Esophagus (tissue), 2 donors: ENCODE measurements at regions not wholly inside any gene's neighbourhood (a gene's known extent, or its start where the extent isn't known, plus 50 kb on each side); places are given as distances from the start of the nearest gene placed in this dataset.
"Not testable (repeated sequence)": the region's sequence is repeated elsewhere in the genome, so short reads cannot be mapped to it uniquely, and the experiment has no call there.

Experiments used
- H3K27ac ChIP-seq, 2 donors: one replicate each; pipeline ENCODE4 v1.5.1; 2013; ENCODE audit warnings: low read depth in 2 of 2, mild to moderate bottlenecking in 2 of 2, inconsistent platforms in 1 of 2, low read length in 1 of 2, moderate library complexity in 1 of 2
- H3K27me3 ChIP-seq, 2 donors: one replicate each; pipeline ENCODE4 v1.6.1; 2013; ENCODE audit warnings: low read length in 2 of 2, control low read depth in 1 of 2, mild to moderate bottlenecking in 1 of 2; ENCODE audit not compliant: insufficient read depth in 2 of 2, control insufficient read depth in 1 of 2
- H3K36me3 ChIP-seq, 2 donors: one replicate each; pipeline ENCODE4 v1.6.1; 2013; ENCODE audit warnings: low read length in 1 of 2; ENCODE audit not compliant: control insufficient read depth in 2 of 2, insufficient read depth in 2 of 2
- H3K4me1 ChIP-seq, 2 donors: one replicate each; pipeline ENCODE4 v1.6.1; 2013; ENCODE audit warnings: low read length in 1 of 2; ENCODE audit not compliant: control insufficient read depth in 2 of 2, insufficient read depth in 2 of 2
- H3K4me3 ChIP-seq, 2 donors: one replicate each; pipeline ENCODE4 v1.5.1; 2013; ENCODE audit warnings: low read length in 2 of 2, mild to moderate bottlenecking in 2 of 2, low read depth in 1 of 2, moderate library complexity in 1 of 2
- H3K9me3 ChIP-seq, 2 donors: one replicate each; pipeline ENCODE4 v1.6.1; 2013; ENCODE audit warnings: mild to moderate bottlenecking in 2 of 2, low read depth in 1 of 2, low read length in 1 of 2, moderate library complexity in 1 of 2; ENCODE audit not compliant: control insufficient read depth in 2 of 2, insufficient read depth in 1 of 2
- WGBS, 2 donors: extraction: QIAGEN DNeasy Blood & Tissue Kit; methylation state at CpG; one replicate each; pipeline ENCODE4 v1.1.7; 2013; 5-methylcytosine and 5-hydroxymethylcytosine counted together
- donor health status: healthy with polysubstance abuse.
- donor health status: Bipolar disorder and iron deficiency.

DNA sequence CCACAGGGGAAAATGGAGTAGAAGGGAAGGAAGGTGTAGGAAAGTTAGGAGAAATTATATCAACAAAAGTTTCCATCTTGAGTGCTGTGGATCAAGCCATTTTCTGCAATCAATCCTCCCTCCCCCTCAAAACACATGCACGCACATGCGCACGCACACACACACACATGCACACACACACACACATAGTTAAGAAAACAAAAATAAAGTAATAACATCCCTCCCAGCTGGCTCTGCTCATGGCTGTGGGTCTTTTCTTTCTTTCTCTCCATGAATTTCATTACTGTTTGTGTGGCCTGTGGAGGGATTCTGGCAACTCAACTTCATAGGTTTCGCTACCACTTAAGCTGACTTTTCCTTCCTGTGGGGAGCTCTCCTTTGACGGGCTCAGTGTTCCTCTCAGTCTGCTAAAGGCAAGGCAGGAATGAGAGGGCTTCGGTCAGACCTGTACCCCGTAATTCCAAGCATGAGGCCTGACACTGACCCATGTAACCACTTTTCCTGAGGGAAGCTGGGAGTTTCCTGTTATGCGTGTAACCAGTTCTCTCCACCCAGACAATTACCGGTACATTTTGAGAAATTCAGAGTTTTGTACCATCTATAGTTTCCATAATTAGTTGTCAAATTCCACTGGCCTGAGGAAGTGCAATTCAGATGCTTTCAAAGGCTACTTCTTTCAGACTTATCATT is 79.8 kb downstream of the ZNF92 start:
- Histone ChIP-seq H3K4me1 (no peaks in the 10 kb centered on the region), H3K27ac (no peak overlapping the region), H3K9me3 (no peaks in the 10 kb centered on the region), H3K36me3 (no peaks in the 10 kb centered on the region), H3K4me3 (no peak overlapping the region), H3K27me3 (no peaks in the 10 kb centered on the region)
- WGBS, 2 donors, result 72 to 81% methylated on average over 9 of the region's 9 CpGs

DNA sequence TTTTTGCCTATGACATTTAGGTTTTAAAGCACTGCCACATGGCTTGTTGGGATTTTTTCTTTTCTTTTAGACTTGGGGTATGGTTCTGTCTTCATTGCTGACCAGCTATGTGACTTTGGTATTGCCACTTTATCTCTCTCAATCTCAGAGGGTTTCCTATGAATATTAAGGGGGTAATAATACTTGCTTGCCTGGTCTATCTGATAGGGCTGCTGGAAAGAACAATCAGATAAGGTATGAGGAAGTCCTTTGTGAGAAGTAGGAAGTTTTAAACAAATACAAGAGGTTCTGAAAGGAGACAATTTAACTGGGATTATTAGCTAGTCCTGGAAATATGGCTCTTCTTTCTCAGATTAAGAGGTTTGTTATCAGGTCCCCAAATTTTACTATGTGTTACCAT is 80.8 kb downstream of the ZNF92 start:
- Histone ChIP-seq H3K4me3 (no peak overlapping the region), H3K27ac (no peak overlapping the region), H3K27me3 (no peaks in the 10 kb centered on the region), H3K9me3 (no peaks in the 10 kb centered on the region), H3K36me3 (no peaks in the 10 kb centered on the region), H3K4me1 (no peaks in the 10 kb centered on the region)

DNA sequence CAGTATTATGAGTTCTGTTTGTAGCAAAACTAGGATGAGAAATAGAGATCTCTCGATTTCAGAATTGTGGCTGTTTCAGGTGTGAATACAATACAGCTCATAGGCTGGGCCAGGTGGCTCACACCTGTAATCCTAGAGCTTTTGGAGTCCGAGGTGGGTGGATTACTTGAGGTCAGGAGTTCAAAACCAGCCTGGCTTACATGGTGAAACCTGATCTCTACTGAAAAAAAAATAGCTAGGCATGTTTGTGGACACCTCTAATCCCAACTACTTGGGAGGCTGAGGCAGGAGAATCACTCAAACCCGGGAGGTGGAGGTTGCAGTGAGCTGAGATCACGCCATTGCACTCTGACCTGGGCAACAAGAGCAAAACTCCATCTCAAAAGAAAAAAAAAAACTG is 81.4 kb downstream of the ZNF92 start:
- H3K4me1 ChIP-seq, H3K27ac ChIP-seq, H3K4me3 ChIP-seq, H3K27me3 ChIP-seq, H3K9me3 ChIP-seq, H3K36me3 ChIP-seq: not testable (repeated sequence)
- 65 to 66% methylated on average over 4 of the region's 4 CpGs for WGBS, 2 donors

DNA sequence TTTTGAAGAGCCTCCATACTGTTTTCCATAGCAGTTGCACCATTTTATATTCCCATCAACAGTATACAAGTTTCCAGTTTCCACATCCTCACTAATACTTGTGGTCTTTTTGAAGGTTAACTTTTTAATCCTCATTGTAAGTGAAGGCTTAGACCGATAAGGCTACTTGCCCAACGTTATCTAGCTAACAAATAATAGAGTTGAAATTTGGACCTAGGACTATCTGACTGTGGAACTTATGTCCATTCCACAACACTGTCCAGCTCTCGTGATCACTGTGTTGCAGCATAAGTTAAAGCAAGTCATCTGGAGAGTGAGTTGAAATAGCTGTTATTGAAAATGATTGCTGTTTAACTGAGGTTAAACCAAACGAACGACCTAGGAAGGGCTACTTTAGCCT is 84.0 kb downstream of the ZNF92 start:
- WGBS, 2 donors, result 82 to 88% methylated on average over 5 of the region's 5 CpGs
- Histone ChIP-seq H3K4me1 (no peaks in the 10 kb centered on the region), H3K27me3 (no peaks in the 10 kb centered on the region), H3K4me3 (no peak overlapping the region), H3K36me3 (no peaks in the 10 kb centered on the region), H3K27ac (no peak overlapping the region), H3K9me3 (no peaks in the 10 kb centered on the region)

DNA sequence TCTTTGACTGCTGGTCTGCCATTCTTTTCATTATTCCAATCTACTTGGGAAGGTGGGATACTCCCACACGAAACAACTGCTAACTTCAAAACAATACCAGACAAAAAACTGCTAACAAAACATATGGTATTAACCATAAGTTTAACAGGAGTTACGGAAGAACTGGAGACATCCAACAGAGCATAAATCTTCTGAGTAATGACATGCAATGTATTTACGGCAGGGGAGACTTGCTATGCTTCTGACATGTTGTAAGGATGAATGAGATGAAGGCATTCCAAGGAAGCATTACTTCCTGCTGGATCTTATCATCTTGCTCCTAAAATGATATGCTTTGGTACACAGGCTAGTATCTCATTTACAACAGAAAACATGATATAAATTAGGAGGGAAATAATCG is 85.8 kb downstream of the ZNF92 start:
- Histone ChIP-seq H3K36me3 (no peaks in the 10 kb centered on the region), H3K4me3 (no peak overlapping the region), H3K4me1 (no peaks in the 10 kb centered on the region), H3K27ac (no peak overlapping the region), H3K9me3 (no peaks in the 10 kb centered on the region), H3K27me3 (no peaks in the 10 kb centered on the region)
- WGBS, 2 donors, result 71 to 74% methylated on average over 4 of the region's 4 CpGs

DNA sequence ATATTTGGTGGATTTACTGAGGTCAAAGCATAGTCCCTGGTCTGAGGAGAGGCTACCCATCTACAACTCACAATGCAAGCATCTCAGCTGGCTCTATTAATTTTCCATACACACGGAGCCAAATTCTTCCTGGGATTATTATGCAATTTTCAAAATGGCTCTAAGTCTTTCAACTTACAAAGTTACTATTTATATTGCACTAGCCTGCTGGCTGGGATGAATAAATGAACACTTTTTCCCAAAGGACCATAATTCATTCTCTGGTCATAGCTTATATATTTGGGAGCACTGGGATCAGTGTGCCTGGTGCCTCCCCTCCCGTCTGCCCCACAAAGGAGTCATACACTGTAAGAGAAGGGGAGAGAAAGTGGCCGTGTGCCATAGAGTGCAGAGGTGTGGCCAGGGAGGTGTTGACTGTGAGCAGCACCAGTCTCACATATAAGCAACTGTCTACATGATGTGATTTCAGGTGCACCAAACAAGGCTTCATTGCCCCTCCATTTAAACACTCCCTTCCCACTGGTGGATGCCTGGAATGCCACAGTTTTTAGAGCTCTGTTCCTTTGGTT is 88.6 kb downstream of the ZNF92 start:
- 52 to 62% methylated on average over 3 of the region's 3 CpGs for WGBS, 2 donors
- Histone ChIP-seq H3K4me1 (no peaks in the 10 kb centered on the region), H3K27me3 (no peaks in the 10 kb centered on the region), H3K27ac (no peak overlapping the region), H3K36me3 (no peaks in the 10 kb centered on the region), H3K4me3 (no peak overlapping the region), H3K9me3 (no peaks in the 10 kb centered on the region)

DNA sequence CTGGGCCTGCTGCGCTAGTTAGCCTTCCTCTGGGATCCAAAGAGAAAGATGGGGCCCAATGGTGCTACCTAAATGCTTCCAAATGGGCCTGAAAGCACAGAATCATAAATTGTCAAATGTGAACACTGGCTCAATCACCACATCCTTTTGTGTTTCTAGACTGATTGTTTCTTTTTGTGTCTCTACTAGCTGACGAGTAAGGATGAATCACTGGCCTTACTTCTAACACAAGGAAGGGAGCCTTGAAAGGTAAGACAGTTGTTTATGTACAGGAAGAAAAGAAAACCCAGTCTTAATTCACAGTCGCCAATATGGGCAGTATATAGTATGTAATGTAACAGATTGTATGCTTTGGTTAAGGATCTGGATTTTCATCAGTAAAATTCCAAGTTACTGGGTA is 89.5 kb downstream of the ZNF92 start:
- H3K9me3 ChIP-seq, result no peaks in the 10 kb centered on the region
- no peaks in the 10 kb centered on the region for H3K36me3 ChIP-seq
- H3K4me1 ChIP-seq, result no peaks in the 10 kb centered on the region
- H3K27me3 ChIP-seq, result no peaks in the 10 kb centered on the region
- H3K4me3 ChIP-seq, result no peak overlapping the region
- H3K27ac ChIP-seq, result no peak overlapping the region
- 73 to 78% methylated on average over 3 of the region's 3 CpGs for WGBS, 2 donors

DNA sequence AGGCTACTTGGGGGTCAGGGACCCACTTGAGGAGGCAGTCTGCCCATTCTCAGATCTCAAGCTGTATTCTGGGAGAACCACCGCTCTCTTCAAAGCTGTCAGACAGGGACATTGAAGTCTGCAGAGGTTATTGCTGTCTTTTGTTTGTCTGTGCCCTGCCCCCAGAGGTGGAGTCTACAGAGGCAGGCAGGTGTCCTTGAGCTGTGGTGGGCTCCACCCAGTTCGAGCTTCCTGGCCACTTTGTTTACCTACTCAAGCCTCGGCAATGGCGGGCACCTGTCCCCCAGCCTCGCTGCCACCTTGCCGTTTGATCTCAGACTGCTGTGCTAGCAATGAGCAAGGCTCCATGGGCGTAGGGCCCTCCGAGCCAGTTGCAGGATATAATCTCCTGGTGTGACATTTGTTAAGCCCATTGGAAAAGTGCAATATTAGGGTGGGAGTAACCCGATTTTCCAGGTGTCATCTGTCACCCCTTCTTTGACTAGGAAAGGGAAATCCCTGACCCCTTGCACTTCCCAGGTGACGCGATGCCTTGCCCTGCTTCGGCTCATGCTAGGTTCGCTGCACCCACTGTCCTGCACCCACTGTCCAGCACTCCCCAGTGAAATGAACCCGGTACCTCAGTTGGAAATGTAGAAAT is 96.4 kb downstream of the ZNF92 start:
- H3K4me3 ChIP-seq, H3K27me3 ChIP-seq, H3K27ac ChIP-seq, H3K4me1 ChIP-seq, H3K9me3 ChIP-seq, H3K36me3 ChIP-seq: not testable (repeated sequence)
- WGBS, 2 donors, result 87 to 89% methylated on average over 14 of the region's 14 CpGs

DNA sequence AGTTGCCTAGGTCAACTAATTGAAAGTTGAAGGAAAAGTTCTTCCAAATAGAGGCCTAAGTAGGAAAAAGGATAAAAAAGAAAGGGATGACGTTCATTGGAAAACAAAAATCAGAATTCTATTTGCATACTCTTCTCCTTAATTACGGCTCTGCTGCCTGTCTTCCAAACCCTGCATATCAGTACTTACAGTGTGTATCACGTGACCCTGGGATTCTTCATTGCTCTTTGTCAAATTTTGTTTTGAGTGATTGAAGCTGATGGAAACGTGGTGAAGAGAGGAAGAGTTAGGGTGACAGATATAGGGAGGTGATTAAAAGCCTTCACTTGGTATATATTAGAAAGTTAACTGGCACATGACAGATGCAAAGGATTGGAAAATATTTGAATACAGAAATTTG is 97.9 kb downstream of the ZNF92 start:
- Histone ChIP-seq H3K36me3 (no peaks in the 10 kb centered on the region), H3K4me1 (no peaks in the 10 kb centered on the region), H3K9me3 (peaks cover 0 to 2% of the 10 kb centered on the region in 2 donors), H3K27me3 (no peaks in the 10 kb centered on the region), H3K4me3 (no peak overlapping the region), H3K27ac (no peak overlapping the region)
- 60 to 76% methylated on average over 4 of the region's 4 CpGs for WGBS, 2 donors
